ENCODE measurements at regions not wholly inside any gene's neighbourhood (a gene's known extent, or its start where the extent isn't known, plus 50 kb on each side); places are given as distances from the start of the nearest gene placed in this dataset.

DNA sequence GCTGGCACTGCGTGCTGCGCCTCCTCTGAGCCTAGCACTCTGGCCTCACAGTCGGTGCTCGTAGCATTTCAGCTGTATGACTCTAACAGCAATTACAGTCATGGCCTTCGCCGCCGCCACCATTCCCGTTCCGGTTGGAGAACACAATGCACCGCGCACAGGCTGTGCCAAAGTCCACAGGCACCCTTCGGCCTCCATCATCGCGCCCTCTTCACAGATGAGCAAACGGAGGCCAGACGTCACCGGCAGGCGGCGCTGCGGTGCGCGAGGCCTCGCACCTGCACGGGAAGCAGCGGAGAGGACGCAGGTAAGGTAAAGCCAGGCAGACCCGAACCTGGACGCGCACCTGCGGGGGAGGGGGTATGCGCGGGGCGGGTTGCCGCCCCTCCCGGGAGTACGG is 128.9 kb downstream of the BARX1 start:
- TF ChIP-seq, protein P1, sequence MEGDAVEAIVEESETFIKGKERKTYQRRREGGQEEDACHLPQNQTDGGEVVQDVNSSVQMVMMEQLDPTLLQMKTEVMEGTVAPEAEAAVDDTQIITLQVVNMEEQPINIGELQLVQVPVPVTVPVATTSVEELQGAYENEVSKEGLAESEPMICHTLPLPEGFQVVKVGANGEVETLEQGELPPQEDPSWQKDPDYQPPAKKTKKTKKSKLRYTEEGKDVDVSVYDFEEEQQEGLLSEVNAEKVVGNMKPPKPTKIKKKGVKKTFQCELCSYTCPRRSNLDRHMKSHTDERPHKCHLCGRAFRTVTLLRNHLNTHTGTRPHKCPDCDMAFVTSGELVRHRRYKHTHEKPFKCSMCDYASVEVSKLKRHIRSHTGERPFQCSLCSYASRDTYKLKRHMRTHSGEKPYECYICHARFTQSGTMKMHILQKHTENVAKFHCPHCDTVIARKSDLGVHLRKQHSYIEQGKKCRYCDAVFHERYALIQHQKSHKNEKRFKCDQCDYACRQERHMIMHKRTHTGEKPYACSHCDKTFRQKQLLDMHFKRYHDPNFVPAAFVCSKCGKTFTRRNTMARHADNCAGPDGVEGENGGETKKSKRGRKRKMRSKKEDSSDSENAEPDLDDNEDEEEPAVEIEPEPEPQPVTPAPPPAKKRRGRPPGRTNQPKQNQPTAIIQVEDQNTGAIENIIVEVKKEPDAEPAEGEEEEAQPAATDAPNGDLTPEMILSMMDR (IDR thresholded peaks at IDR 0.05; ENCODE audit: borderline replicate concordance, extremely low read depth, low read length, poor library complexity, severe bottlenecking) = no peak
- TF ChIP-seq EZH2 (IDR thresholded peaks at IDR 0.05; ENCODE audit: borderline replicate concordance, low read depth, low read length, severe bottlenecking) = no peak

All from DND-41 (cell line).